Epithelial cell of esophagus (primary cell): ENCODE measurements at regions not wholly inside any gene's neighbourhood (a gene's known extent, or its start where the extent isn't known, plus 50 kb on each side); places are given as distances from the start of the nearest gene placed in this dataset.
A peak's percentile ranks its signal among the peaks of the same experiment; 100 is the strongest.

Experiments
- DNase-seq: peaks from one replicate; pipeline ENCODE4 v3.0.0; 2010; ENCODE audit warnings: low read depth
- H3K4me3 ChIP-seq: 2 replicates; pipeline ENCODE4 v1.5.1; 2011; ENCODE audit warnings: mild to moderate bottlenecking, low read length, control low read depth
- TF ChIP-seq, protein P1 (sequence below): IDR thresholded peaks from 2 replicates; pipeline ENCODE4 v1.5.1; 2011; ENCODE audit warnings: low read depth, mild to moderate bottlenecking, low read length, control low read depth, inconsistent platforms; ENCODE audit not compliant: insufficient read depth; ENCODE audit errors: missing control alignments

DNA sequence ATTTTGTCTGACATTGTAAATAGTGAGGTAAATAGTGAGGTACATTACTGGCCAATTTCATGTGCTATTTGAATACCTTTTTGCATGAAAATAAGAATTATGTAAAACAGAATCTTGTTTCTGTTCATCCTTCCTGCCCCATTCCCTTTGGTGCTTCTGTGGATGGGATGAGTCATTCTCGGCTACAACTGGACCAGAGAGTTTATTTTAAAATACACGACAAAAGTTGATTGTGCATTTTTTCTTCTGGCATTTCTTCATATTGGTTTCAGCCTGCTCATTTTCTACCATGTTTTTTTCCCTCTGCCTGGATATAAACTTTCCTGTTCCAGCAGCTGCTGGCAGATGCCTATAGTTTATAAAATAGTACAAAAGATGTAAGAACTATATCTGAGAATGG is 107.5 kb downstream of the CYSLTR2 start:
- no peak for DNase-seq
- TF ChIP-seq, protein P1, sequence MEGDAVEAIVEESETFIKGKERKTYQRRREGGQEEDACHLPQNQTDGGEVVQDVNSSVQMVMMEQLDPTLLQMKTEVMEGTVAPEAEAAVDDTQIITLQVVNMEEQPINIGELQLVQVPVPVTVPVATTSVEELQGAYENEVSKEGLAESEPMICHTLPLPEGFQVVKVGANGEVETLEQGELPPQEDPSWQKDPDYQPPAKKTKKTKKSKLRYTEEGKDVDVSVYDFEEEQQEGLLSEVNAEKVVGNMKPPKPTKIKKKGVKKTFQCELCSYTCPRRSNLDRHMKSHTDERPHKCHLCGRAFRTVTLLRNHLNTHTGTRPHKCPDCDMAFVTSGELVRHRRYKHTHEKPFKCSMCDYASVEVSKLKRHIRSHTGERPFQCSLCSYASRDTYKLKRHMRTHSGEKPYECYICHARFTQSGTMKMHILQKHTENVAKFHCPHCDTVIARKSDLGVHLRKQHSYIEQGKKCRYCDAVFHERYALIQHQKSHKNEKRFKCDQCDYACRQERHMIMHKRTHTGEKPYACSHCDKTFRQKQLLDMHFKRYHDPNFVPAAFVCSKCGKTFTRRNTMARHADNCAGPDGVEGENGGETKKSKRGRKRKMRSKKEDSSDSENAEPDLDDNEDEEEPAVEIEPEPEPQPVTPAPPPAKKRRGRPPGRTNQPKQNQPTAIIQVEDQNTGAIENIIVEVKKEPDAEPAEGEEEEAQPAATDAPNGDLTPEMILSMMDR: no peak
- H3K4me3 ChIP-seq: no peak overlapping the region

DNA sequence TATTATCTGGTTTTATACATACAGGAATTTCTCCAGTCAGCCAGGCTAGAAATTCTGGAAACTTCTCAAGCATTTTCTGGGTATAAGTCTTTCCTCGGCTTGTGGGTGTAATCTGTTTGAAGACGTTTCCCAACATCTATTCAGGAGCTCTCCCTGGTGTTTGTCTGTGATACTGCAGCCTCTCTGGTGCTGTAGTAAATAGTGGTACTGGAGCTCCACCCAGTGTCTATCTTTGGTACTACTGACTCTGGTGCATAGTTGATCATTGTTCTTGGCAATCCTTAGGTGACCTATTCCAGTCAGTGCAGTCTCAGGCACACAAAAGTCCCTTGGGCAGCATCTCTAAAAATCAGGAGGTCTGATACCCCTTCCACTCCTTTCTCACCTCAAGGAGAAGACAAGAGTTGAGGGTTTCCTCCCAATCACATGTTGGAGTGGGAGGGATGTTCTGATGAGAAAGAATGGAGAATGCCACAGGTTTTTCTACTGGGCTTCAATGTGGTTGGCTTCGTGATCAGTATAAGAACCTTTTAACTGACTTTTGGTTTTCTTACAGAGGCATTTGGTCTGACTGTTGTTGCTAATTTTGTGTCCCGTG is 115.5 kb downstream of the CYSLTR2 start:
- no peak overlapping the region for H3K4me3 ChIP-seq
- TF ChIP-seq, protein P1: peak; percentile 100
- peak; percentile 86 for DNase-seq

DNA sequence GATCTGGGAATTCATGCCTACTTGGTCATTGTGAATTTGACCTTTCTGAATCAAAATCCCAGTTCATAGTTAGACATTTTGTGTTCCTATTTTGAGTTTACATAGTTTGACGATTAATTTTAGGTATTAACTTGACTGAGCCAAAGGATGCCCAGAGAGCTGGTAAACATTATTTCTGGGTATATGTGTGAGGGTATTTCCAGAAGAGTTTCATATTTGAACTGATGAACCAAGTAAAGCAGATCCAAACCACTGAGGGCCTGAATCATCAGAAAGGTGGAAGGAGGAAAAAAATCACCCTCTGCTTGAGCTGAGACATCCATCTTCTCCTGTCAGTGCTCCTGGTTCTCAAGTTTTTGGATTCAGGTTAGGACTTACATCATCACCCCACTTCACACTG is 116.6 kb downstream of the CYSLTR2 start:
- H3K4me3 ChIP-seq: no peak overlapping the region
- TF ChIP-seq, protein P1: no peak
- no peak for DNase-seq

DNA sequence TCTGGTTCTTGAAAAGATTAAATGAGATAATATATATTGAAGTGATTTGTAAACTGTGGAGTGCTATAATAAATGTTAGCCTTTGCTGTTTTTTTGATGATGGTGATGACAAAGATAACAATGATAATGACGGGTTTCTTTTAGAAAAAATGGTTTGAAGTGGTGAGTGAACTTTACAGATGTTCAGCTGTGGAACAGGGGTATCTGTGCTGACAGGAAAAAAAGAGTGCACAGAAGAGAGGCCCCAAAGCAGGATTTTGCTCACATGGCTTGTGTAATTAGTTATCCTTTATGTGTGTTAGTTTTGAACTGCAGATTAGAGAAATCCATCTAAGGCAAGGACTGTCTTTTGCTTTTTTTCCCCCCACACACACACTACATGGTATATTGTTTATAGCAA is 119.2 kb downstream of the CYSLTR2 start:
- TF ChIP-seq, protein P1: no peak
- H3K4me3 ChIP-seq: no peak overlapping the region
- DNase-seq: no peak

DNA sequence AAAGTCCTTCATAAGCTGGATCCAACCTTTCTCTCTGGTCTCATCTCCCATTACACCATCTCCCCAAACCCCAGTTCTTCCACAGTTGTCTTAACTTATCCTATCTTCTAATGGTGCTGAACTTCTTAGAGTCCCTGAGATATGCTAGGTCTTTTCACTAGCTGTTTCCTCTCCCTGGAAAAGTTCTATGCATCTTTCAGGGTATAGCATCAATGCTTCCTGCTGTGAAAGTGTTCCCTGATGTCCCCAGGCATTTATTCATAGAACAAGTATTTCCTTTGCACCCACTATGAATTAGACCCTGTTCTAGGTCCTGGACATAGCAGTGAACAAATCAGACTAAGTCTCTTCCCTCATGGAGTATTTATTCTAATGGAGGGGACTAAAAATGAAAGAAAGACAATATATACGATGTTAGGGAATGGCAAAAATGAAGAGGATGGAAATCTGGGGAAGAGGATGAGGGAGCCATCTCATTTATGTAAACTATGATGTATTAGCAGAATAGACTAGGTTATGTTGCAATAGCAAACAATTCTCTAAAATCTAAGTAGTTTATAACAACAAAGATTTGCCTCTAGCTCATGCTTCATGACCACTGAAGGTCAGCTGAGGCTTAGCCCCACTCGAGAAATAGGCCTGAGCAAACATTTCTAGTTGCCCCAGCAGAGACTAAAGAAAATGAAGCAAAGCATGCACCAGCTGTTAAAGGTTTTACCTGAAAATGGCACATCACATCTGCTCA is 120.0 kb downstream of the CYSLTR2 start:
- DNase-seq: no peak
- TF ChIP-seq, protein P1: no peak

DNA sequence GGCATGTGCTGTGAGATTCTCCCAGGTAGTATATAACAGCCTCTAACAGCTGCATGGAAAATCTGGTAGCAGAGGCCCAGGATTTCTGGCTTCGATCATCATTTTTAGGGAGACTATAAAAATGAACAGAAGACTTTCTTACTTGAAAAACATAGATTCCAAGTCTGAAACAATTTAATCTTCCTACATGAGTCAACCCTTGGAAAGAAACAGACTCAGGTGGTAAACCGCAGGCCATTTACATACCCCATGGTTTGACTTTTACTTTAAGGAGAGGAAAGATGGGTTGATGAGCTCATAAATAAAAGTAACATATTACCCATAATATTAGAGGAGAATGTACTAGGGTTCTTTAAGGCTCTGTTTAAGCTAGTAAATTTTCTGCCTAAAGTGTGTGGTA is 121.6 kb downstream of the CYSLTR2 start:
- TF ChIP-seq, protein P1: no peak
- no peak overlapping the region for H3K4me3 ChIP-seq
- DNase-seq: no peak

More for the DNA sequence above, 120.0 kb downstream of the CYSLTR2 start:
- H3K4me3 ChIP-seq: no peak overlapping the region
